ENCODE measurements at regions not wholly inside any gene's neighbourhood (a gene's known extent, or its start where the extent isn't known, plus 50 kb on each side); places are given as distances from the start of the nearest gene placed in this dataset.
A peak's percentile ranks its signal among the peaks of the same experiment; 100 is the strongest.

DNA sequence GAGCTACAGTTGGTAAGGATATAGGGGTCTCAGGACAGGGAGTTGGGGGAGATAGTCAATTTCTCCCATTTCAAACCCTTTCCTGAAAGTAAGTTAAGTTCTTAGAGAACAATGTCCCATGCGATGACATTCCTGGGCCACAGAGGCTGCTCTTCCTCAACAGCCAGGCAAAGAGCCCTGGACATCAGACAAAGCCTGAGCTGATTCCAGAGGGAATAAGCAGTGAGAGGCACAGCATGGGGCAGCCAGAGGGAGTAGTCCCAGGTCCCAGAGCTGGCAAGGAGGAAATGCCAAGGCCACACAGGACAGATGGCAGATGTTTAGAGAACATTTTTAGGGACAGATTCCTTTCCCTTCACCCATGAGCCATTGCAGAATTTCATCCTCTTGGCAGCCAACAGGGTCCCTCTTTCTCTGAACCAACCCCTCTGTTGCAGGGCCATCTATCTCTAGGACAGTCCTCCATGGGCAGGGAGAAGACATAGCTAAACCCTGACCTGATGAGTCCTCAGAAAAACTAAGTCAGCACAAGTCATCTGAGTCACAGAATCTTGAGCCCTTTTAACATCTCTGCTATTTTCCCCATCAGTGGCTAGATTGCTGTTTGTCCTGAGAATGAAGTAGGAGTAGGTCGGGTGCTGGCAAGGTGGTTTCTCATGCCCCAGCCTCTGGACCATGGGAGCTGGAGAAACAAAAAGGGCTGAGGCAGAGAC lies 60.3 kb upstream of the CALM2 start:
- TF ChIP-seq, protein P1, sequence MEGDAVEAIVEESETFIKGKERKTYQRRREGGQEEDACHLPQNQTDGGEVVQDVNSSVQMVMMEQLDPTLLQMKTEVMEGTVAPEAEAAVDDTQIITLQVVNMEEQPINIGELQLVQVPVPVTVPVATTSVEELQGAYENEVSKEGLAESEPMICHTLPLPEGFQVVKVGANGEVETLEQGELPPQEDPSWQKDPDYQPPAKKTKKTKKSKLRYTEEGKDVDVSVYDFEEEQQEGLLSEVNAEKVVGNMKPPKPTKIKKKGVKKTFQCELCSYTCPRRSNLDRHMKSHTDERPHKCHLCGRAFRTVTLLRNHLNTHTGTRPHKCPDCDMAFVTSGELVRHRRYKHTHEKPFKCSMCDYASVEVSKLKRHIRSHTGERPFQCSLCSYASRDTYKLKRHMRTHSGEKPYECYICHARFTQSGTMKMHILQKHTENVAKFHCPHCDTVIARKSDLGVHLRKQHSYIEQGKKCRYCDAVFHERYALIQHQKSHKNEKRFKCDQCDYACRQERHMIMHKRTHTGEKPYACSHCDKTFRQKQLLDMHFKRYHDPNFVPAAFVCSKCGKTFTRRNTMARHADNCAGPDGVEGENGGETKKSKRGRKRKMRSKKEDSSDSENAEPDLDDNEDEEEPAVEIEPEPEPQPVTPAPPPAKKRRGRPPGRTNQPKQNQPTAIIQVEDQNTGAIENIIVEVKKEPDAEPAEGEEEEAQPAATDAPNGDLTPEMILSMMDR (IDR thresholded peaks at IDR 0.05), result no peak
- Histone ChIP-seq H3K4me3 (no peak overlapping the region), H3K27ac (peak overlapping the region in 1 of 2 donors; percentile 52)
- DNase-seq (ENCODE audit: low spot score), result no peak

DNA sequence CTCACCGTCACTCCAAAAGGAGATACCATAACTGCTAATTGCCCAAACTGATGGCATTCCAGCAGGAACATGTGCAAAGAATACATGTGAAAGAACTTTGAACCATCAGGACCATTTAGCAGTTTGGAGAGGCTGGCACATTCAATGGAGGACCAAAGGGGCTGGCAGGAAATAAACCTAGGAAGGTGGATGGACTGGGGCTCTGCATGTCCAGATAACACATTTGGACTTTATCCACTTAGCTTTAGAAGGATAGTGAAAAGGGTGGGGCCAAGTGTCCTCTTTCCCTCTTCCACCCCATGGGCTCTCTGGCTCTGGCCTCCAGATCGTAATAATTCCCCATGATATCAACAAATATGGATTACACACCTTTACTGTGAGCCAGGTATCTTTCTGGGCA lies 58.8 kb upstream of the CALM2 start:
- TF ChIP-seq, protein P1 (IDR thresholded peaks at IDR 0.05), result no peak
- no peak overlapping the region for H3K4me3 ChIP-seq
- no peak overlapping the region for H3K27ac ChIP-seq
- DNase-seq (ENCODE audit: low spot score), result no peak

DNA sequence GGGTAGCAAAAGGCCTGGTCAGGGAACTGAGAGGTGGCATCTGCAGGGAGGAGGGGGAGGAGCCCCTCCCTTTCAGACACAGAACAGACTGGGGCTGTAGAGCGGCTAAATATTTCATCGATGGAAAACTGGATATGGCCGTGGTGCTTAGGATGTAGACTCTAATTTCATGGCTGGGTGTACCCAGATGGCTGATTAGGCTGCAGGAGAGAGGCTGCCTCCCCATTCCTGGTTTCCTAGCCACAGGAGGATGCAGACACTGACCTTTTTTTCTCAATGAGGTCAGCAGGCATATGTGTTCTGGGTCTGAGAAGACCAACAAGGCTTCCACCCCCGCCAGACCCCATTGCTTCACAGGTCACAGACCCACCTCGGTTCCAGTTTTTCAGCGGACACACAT lies 58.1 kb upstream of the CALM2 start:
- no peak overlapping the region for H3K27ac ChIP-seq
- TF ChIP-seq, protein P1 (IDR thresholded peaks at IDR 0.05), result no peak
- no peak overlapping the region for H3K4me3 ChIP-seq
- DNase-seq (ENCODE audit: low spot score), result no peak

DNA sequence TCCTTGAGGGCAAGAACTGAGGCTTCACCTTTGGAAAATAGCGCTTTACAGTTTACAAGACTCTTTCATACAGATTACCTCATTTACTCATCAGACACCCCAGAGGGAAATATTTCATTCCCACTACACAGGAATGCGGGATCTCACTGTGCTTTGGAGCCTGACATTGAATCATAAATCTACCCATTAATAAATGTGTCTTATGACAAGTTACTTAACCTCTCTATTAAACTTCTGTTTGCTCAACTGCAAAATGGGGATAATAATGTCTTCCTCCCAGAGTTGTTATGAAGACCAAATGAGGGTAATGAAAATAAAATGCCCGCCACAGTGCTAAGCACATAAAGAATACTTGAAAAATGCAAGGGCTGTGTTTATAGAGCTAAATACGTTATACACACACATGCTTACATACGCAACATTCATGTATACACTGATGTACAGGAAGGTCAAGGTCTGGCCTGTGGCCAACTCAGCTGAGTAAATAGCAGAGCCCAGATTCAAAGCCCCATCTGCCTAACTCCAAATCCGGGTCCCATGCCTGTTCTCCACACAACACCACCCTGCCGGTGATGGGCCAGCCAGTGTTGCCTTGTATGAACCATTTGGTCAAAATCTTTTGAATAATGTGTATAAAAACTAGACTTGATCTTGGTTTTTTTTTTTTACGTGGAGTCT lies 56.6 kb upstream of the CALM2 start:
- no peak for DNase-seq (ENCODE audit: low spot score)
- TF ChIP-seq, protein P1 (IDR thresholded peaks at IDR 0.05), result no peak
- no peak overlapping the region for H3K4me3 ChIP-seq
- no peak overlapping the region for H3K27ac ChIP-seq

DNA sequence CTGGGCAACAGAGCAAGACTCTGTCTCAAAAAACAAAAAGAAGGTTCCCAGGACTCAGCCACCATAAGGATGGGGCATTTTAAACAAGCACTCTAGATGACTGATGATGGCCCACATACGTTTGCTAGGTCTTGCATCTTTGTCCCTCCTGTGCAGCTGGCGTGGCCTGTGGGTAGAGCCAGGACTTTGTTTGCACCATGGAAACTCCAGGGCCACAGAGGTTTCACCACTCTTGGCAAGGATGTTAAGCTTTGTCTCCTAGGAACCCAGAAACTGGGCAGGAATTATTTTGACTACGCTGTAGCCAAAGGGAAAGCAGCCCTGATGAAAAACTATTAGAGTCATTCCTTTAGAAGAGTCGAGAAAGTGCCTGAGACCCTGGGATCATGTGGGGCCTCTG lies 54.1 kb upstream of the CALM2 start:
- Histone ChIP-seq H3K27ac (peak overlapping the region; percentile 44 to 80), H3K4me3 (no peak overlapping the region)
- TF ChIP-seq, protein P1 (IDR thresholded peaks at IDR 0.05), result no peak
- peak; percentile 93 for DNase-seq (ENCODE audit: low spot score)

DNA sequence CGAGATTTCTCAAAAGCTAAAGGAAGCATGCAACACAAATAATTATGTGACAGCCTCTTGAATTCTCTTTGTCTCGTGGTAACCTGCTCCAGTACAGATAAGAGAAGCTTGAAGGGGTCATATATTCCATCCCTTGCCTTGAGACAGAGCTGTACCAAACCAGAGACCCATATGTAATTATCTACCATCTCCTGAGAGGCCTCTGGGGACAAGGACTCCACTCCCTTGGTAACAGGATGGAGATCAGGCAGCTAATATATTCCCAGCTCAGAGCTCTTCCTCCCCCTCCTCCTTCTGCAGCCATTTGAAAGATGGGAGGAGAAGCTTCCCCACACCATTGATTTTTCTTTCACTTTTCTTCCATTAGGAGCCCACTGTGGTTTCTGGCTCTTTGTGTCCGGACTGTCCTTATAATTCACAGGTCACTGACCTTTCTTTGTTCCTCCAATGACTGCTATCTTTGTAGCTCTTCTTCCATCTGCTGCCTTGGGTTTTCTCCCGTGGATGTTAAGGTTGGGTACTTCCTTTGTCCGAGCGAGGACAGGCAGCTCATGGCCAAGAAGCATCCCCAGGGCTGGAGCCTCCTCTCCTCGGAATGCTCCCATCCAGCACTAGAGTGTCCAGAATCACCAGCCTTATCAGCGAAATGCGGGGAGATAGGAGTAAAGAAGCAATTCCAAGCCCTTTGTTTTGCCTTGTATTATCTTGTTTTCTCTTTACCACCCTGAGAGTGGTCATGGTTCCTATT lies 51.4 kb upstream of the CALM2 start:
- DNase-seq (ENCODE audit: low spot score), result no peak
- TF ChIP-seq, protein P1 (IDR thresholded peaks at IDR 0.05), result no peak
- no peak overlapping the region for H3K4me3 ChIP-seq
- H3K27ac ChIP-seq, result no peak overlapping the region
